ENCODE measurements at regions not wholly inside any gene's neighbourhood (a gene's known extent, or its start where the extent isn't known, plus 50 kb on each side); places are given as distances from the start of the nearest gene placed in this dataset.

DNA sequence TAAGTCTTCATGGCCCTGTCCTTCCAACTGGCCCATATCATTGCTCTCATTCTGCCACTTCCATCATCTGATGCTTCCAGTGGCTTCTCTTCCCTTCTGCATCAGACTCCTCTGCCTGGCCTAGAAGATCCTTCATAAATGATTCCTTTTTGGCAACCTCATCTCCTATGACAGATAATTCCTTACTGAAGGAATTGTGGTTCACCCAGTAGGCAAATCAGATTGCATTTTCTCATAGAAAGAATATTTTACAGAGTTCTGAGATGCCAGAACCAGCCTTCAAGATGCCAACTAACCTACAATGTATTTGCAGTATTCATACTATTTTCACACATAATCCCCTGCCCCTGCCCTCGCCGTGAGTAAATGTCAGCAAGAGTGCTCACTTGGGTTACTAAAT is 423.0 kb upstream of the TGFBR2 start:
- Mint-ChIP-seq H3K27me3 (ENCODE audit: low read depth, poor library complexity) (peaks cover 2% of the 10 kb centered on the region), H3K9me3 (no peaks in the 10 kb centered on the region), H3K27ac (peak overlapping the region; percentile 9), H3K36me3 (ENCODE audit: low read depth) (no peaks in the 10 kb centered on the region), H3K4me1 (no peaks in the 10 kb centered on the region), H3K4me3 (no peak overlapping the region)
- DNase-seq: no peak
- TF ChIP-seq, protein P1, sequence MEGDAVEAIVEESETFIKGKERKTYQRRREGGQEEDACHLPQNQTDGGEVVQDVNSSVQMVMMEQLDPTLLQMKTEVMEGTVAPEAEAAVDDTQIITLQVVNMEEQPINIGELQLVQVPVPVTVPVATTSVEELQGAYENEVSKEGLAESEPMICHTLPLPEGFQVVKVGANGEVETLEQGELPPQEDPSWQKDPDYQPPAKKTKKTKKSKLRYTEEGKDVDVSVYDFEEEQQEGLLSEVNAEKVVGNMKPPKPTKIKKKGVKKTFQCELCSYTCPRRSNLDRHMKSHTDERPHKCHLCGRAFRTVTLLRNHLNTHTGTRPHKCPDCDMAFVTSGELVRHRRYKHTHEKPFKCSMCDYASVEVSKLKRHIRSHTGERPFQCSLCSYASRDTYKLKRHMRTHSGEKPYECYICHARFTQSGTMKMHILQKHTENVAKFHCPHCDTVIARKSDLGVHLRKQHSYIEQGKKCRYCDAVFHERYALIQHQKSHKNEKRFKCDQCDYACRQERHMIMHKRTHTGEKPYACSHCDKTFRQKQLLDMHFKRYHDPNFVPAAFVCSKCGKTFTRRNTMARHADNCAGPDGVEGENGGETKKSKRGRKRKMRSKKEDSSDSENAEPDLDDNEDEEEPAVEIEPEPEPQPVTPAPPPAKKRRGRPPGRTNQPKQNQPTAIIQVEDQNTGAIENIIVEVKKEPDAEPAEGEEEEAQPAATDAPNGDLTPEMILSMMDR (IDR thresholded peaks at IDR 0.05): no peak

DNA sequence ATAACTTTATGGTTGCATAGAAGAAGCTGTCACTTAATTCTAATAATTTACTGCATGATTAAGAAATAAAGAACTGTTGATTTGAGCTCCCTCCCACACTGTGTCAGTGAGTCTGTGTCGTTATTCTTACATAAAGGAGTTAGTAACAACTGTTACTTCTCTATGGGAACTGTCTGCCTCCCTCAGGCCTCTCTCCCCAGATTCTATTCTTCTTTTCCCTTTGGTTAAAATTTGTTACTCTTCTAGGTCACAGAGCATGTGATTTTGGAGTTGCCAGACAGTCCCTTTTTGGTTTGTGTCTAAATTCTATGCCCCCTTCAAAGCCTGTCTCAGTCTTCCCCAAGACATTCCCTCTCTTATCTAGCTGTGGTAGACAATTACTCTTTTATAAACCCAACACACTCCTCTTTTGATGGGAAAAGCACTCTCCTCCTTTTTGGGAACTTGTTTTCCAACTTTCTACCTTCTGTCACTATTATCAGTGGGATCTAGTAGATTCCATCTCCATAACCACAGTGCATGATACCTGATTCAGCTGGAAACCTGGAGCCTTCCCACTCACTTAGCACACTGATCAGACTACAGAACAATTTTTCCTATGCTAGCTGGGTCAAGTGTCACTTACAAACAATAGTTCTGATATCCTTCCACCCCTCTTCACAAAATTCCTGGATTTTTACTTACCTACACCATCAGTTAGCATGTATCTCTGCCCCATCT is 422.1 kb upstream of the TGFBR2 start:
- no peak for DNase-seq
- Mint-ChIP-seq H3K4me1 (no peaks in the 10 kb centered on the region), H3K36me3 (ENCODE audit: low read depth) (no peaks in the 10 kb centered on the region), H3K27me3 (ENCODE audit: low read depth, poor library complexity) (peaks cover 2% of the 10 kb centered on the region), H3K4me3 (no peak overlapping the region), H3K27ac (no peak overlapping the region), H3K9me3 (no peaks in the 10 kb centered on the region)
- TF ChIP-seq, protein P1 (IDR thresholded peaks at IDR 0.05): no peak

DNA sequence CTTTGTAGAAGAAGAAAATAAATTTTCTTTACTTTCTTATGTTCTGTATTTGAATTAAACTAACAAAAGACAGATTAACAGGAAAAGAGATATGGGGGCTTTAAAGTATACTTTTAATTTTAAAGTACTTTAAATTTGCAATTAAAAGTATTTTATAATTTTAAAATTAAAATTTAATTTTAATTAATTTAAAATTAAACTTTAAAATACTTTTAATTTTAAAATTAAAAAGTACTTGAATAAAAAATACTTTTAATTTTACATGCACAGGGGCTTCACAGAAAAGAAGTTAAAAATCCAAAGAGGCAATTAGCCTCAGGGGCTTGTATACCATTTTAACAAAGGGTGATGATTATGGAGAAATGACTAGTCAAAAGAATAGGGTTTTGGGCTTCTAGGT is 420.5 kb upstream of the TGFBR2 start:
- Mint-ChIP-seq H3K9me3 (no peaks in the 10 kb centered on the region), H3K27me3 (ENCODE audit: low read depth, poor library complexity) (peaks cover 2% of the 10 kb centered on the region), H3K27ac (no peak overlapping the region), H3K4me1 (no peaks in the 10 kb centered on the region), H3K4me3 (no peak overlapping the region), H3K36me3 (ENCODE audit: low read depth) (no peaks in the 10 kb centered on the region)
- DNase-seq: no peak
- TF ChIP-seq, protein P1 (IDR thresholded peaks at IDR 0.05): no peak

DNA sequence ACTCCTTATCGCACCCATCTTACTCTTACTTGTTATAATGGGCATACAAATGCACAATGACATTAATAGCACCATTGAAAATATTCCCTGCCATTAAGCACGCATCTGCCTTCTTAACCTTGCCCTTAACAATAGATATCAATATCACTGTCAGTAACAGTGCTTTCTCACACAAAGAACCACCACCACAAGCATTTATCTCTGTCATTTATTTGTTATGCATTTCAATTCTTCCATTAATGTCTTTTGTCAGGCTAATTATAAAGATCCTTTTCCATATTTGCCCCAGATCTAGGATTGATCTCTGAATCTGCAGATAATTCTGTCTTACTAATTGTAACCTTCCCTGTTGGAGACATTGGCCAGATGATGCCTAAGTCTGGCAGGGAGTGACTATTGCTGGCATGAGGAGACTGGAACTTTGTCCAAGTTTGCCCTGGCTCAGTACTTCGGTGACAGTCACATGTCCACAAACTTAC is 419.6 kb upstream of the TGFBR2 start:
- H3K4me3 Mint-ChIP-seq: no peak overlapping the region
- H3K4me1 Mint-ChIP-seq: no peaks in the 10 kb centered on the region
- no peak for DNase-seq
- no peaks in the 10 kb centered on the region for H3K9me3 Mint-ChIP-seq
- H3K27me3 Mint-ChIP-seq (ENCODE audit: low read depth, poor library complexity): peaks cover 2% of the 10 kb centered on the region
- H3K27ac Mint-ChIP-seq: no peak overlapping the region
- TF ChIP-seq, protein P1 (IDR thresholded peaks at IDR 0.05): no peak
- no peaks in the 10 kb centered on the region for H3K36me3 Mint-ChIP-seq (ENCODE audit: low read depth)

DNA sequence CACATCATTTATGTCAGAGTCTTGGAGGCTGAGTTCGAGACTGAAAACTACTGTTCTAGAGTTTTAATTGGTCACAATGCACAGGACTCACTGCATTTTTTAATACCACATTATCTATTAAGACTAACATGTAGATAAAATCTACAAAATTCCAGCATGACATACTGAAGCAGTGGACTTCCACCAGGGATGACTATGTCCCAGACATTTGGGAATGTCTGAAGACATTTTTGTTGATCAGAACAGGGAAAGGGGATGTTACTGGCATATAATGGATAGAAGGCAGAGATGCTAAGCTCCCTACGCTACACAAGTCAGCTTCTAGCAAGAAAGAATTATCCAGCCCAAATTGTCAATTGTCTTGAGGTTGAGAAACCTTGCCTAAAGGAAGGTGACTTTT is 419.0 kb upstream of the TGFBR2 start:
- no peak overlapping the region for H3K27ac Mint-ChIP-seq
- TF ChIP-seq, protein P1 (IDR thresholded peaks at IDR 0.05): no peak
- H3K36me3 Mint-ChIP-seq (ENCODE audit: low read depth): no peaks in the 10 kb centered on the region
- no peak for DNase-seq
- no peaks in the 10 kb centered on the region for H3K9me3 Mint-ChIP-seq
- H3K4me1 Mint-ChIP-seq: no peaks in the 10 kb centered on the region
- H3K27me3 Mint-ChIP-seq (ENCODE audit: low read depth, poor library complexity): peaks cover 2% of the 10 kb centered on the region
- H3K4me3 Mint-ChIP-seq: no peak overlapping the region

DNA sequence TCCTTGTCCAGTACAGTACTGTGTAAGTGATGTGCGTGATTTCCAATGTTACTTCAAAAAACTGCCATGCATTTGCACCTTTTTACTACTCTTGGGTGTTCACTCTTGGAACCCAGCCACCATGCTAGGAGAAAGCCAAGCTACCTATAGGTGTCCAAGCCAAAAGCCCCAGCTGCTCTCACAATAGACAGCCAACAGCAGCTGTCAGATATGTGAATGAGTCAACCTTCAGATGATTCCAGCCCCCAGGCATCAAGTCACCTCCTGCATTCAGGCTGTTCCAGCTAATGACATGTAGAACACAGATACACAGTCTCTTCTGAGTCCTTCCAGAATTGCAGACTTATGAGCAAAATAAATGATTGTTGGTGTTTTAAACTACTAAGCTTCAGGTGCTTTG is 417.7 kb upstream of the TGFBR2 start:
- no peak for DNase-seq
- no peak overlapping the region for H3K4me3 Mint-ChIP-seq
- H3K4me1 Mint-ChIP-seq: no peaks in the 10 kb centered on the region
- no peaks in the 10 kb centered on the region for H3K9me3 Mint-ChIP-seq
- H3K27me3 Mint-ChIP-seq (ENCODE audit: low read depth, poor library complexity): no peaks in the 10 kb centered on the region
- no peaks in the 10 kb centered on the region for H3K36me3 Mint-ChIP-seq (ENCODE audit: low read depth)
- no peak overlapping the region for H3K27ac Mint-ChIP-seq
- TF ChIP-seq, protein P1 (IDR thresholded peaks at IDR 0.05): no peak
